Stimulated activated naive B cell treated with anti-CD40 and anti-IgM and Interleukin-4, amounts not matched to agents 10 μg/mL and 1 μg/mL and 100 μg/mL, for 72 hours (primary cell): ENCODE measurements at regions not wholly inside any gene's neighbourhood (a gene's known extent, or its start where the extent isn't known, plus 50 kb on each side); places are given as distances from the start of the nearest gene placed in this dataset.

ENCODE experiments used
- ATAC-seq, 2 donors: fragments of 150-1000 bp; cut with Tn5 transposase; replicated peaks; 2 replicates each; pipeline ENCODE4 v1.10.0; 2021; ENCODE audit warnings: moderate library complexity in 1 of 2
- DNase-seq: peaks from one replicate; pipeline ENCODE4 v3.0.0; 2021
- H3K27ac Mint-ChIP-seq: one replicate; pipeline ENCODE4 v1.8.0; 2022; ENCODE audit warnings: mild to moderate bottlenecking, mixed read lengths
- H3K27me3 Mint-ChIP-seq, 2 donors: one replicate each; pipeline ENCODE4 v1.8.0; 2022; ENCODE audit warnings: mixed read lengths in 2 of 2
- H3K36me3 Mint-ChIP-seq, 2 donors: one replicate each; pipeline ENCODE4 v1.8.0; 2022; ENCODE audit warnings: mixed read lengths in 2 of 2, mild to moderate bottlenecking in 1 of 2
- H3K4me1 Mint-ChIP-seq, 2 donors: one replicate each; pipeline ENCODE4 v1.8.0; 2022; ENCODE audit warnings: mixed read lengths in 2 of 2, mild to moderate bottlenecking in 1 of 2
- H3K4me3 Mint-ChIP-seq, 2 donors: one replicate each; pipeline ENCODE4 v1.8.0; 2022; ENCODE audit warnings: mild to moderate bottlenecking in 2 of 2, mixed read lengths in 2 of 2, moderate library complexity in 1 of 2
- H3K9me3 Mint-ChIP-seq, 2 donors: one replicate each; pipeline ENCODE4 v1.8.0; 2022; ENCODE audit warnings: mixed read lengths in 2 of 2, mild to moderate bottlenecking in 1 of 2

GRCh38 chr3:168314166-168314565, 218.4 kb upstream of the GOLIM4 start:
- H3K27ac Mint-ChIP-seq: no peak overlapping the region
- no peak for ATAC-seq
- H3K9me3 Mint-ChIP-seq: peaks cover 0 to 5% of the 10 kb centered on the region in 2 donors
- H3K4me1 Mint-ChIP-seq: no peaks in the 10 kb centered on the region
- H3K27me3 Mint-ChIP-seq: no peaks in the 10 kb centered on the region
- H3K36me3 Mint-ChIP-seq: no peaks in the 10 kb centered on the region
- no peak for DNase-seq
- H3K4me3 Mint-ChIP-seq: no peak overlapping the region

GRCh38 chr3:168312984-168313383, 217.3 kb upstream of the GOLIM4 start:
- no peaks in the 10 kb centered on the region for H3K4me1 Mint-ChIP-seq
- no peak overlapping the region for H3K27ac Mint-ChIP-seq
- H3K36me3 Mint-ChIP-seq: no peaks in the 10 kb centered on the region
- DNase-seq (no peak), ATAC-seq (no peak)
- H3K4me3 Mint-ChIP-seq: no peak overlapping the region
- H3K27me3 Mint-ChIP-seq: no peaks in the 10 kb centered on the region
- H3K9me3 Mint-ChIP-seq: peaks cover 0 to 1% of the 10 kb centered on the region in 2 donors

GRCh38 chr3:168307893-168308292, 212.2 kb upstream of the GOLIM4 start:
- no peak for DNase-seq
- H3K27ac Mint-ChIP-seq: no peak overlapping the region
- H3K36me3 Mint-ChIP-seq: peaks cover 0 to 2% of the 10 kb centered on the region in 2 donors
- no peak for ATAC-seq
- no peaks in the 10 kb centered on the region for H3K27me3 Mint-ChIP-seq
- H3K4me3 Mint-ChIP-seq: no peak overlapping the region
- peaks cover 3% of the 10 kb centered on the region in 2 donors for H3K9me3 Mint-ChIP-seq
- H3K4me1 Mint-ChIP-seq: no peaks in the 10 kb centered on the region

- H3K4me1 Mint-ChIP-seq: no peaks in the 10 kb centered on the region
- no peak overlapping the region for H3K27ac Mint-ChIP-seq
- H3K4me3 Mint-ChIP-seq: no peak overlapping the region
- H3K27me3 Mint-ChIP-seq: no peaks in the 10 kb centered on the region
- DNase-seq: no peak
- ATAC-seq: no peak
- H3K9me3 Mint-ChIP-seq: peaks cover 0 to 2% of the 10 kb centered on the region in 2 donors
- no peaks in the 10 kb centered on the region for H3K36me3 Mint-ChIP-seq
Measured at GRCh38 chr3:168295027-168295426, 199.3 kb upstream of the GOLIM4 start.

- H3K36me3 Mint-ChIP-seq: no peaks in the 10 kb centered on the region
- ATAC-seq (no peak), DNase-seq (no peak)
- H3K4me1 Mint-ChIP-seq: no peaks in the 10 kb centered on the region
- no peak overlapping the region for H3K27ac Mint-ChIP-seq
- no peak overlapping the region for H3K4me3 Mint-ChIP-seq
- H3K9me3 Mint-ChIP-seq: peaks cover 0 to under 1% of the 10 kb centered on the region in 2 donors
- no peaks in the 10 kb centered on the region for H3K27me3 Mint-ChIP-seq
Measured at GRCh38 chr3:168292296-168292695, 196.6 kb upstream of the GOLIM4 start.

DNA sequence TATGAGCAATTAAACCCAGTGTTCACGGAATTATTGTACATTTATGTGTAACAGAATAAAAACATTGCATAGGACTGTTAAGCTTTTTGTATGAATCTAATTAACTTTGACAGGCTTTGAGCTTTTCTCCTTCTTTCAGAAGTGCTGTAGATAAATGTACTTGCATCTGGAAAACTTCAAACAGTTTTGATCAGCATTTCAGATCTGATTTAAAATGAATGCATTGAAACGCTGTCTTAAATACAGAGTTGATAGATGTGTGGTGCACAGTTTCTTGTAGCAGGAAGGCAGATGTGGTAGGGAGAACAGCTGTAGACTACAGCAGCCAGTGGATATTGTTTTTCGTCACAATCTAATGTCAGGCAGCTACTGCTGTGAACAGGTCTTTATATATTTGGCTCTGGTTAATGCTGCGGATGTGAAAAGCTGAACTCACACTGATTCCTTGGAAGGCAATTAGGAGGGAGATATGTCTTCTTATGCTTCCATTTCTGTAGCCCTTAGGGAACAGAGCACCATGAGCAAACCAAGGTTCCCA, 193.8 kb upstream of the GOLIM4 start:
- DNase-seq: no peak
- no peaks in the 10 kb centered on the region for H3K27me3 Mint-ChIP-seq
- H3K36me3 Mint-ChIP-seq: no peaks in the 10 kb centered on the region
- no peak overlapping the region for H3K27ac Mint-ChIP-seq
- H3K4me3 Mint-ChIP-seq: no peak overlapping the region
- no peaks in the 10 kb centered on the region for H3K4me1 Mint-ChIP-seq
- no peak for ATAC-seq
- no peaks in the 10 kb centered on the region for H3K9me3 Mint-ChIP-seq

- H3K27me3 Mint-ChIP-seq: no peaks in the 10 kb centered on the region
Measured at GRCh38 chr3:168288511-168289401, 193.0 kb upstream of the GOLIM4 start.

GRCh38 chr3:168285506-168285905, 189.8 kb upstream of the GOLIM4 start:
- ATAC-seq (peak; percentile 45 to 48), DNase-seq (no peak)
- Mint-ChIP-seq H3K4me3 (no peak overlapping the region), H3K4me1 (no peaks in the 10 kb centered on the region), H3K36me3 (no peaks in the 10 kb centered on the region), H3K27ac (no peak overlapping the region), H3K27me3 (no peaks in the 10 kb centered on the region), H3K9me3 (no peaks in the 10 kb centered on the region)

More at GRCh38 chr3:168288511-168289401, 193.0 kb upstream of the GOLIM4 start:
- Mint-ChIP-seq H3K4me1 (no peaks in the 10 kb centered on the region), H3K27ac (no peak overlapping the region), H3K4me3 (no peak overlapping the region), H3K36me3 (no peaks in the 10 kb centered on the region), H3K9me3 (no peaks in the 10 kb centered on the region)
- DNase-seq (no peak), ATAC-seq (no peak)

- DNase-seq (no peak), ATAC-seq (no peak)
- Mint-ChIP-seq H3K27me3 (no peaks in the 10 kb centered on the region), H3K36me3 (no peaks in the 10 kb centered on the region), H3K4me1 (no peaks in the 10 kb centered on the region), H3K4me3 (no peak overlapping the region), H3K9me3 (no peaks in the 10 kb centered on the region), H3K27ac (no peak overlapping the region)
Measured at GRCh38 chr3:168284728-168285127, 189.0 kb upstream of the GOLIM4 start.

GRCh38 chr3:168275662-168276061, 179.9 kb upstream of the GOLIM4 start:
- H3K36me3 Mint-ChIP-seq: no peaks in the 10 kb centered on the region
- ATAC-seq: no peak
- no peaks in the 10 kb centered on the region for H3K9me3 Mint-ChIP-seq
- H3K27me3 Mint-ChIP-seq: no peaks in the 10 kb centered on the region
- H3K27ac Mint-ChIP-seq: no peak overlapping the region
- no peak overlapping the region for H3K4me3 Mint-ChIP-seq
- no peak for DNase-seq
- H3K4me1 Mint-ChIP-seq: peaks cover 0 to 5% of the 10 kb centered on the region in 2 donors

GRCh38 chr3:168273917-168274316, 178.2 kb upstream of the GOLIM4 start:
- DNase-seq (no peak), ATAC-seq (peak; percentile 52 to 64)
- Mint-ChIP-seq H3K4me3 (no peak overlapping the region), H3K27me3 (no peaks in the 10 kb centered on the region), H3K36me3 (no peaks in the 10 kb centered on the region), H3K27ac (no peak overlapping the region), H3K4me1 (peaks cover 0 to 5% of the 10 kb centered on the region in 2 donors), H3K9me3 (no peaks in the 10 kb centered on the region)

- H3K4me3 Mint-ChIP-seq: no peak overlapping the region
- H3K9me3 Mint-ChIP-seq: no peaks in the 10 kb centered on the region
- no peaks in the 10 kb centered on the region for H3K27me3 Mint-ChIP-seq
- DNase-seq (no peak), ATAC-seq (no peak)
- H3K36me3 Mint-ChIP-seq: no peaks in the 10 kb centered on the region
- H3K27ac Mint-ChIP-seq: no peak overlapping the region
- H3K4me1 Mint-ChIP-seq: peaks cover 0 to 5% of the 10 kb centered on the region in 2 donors
Measured at GRCh38 chr3:168273036-168273435, 177.3 kb upstream of the GOLIM4 start.

- H3K36me3 Mint-ChIP-seq: no peaks in the 10 kb centered on the region
- H3K27me3 Mint-ChIP-seq: no peaks in the 10 kb centered on the region
- H3K4me3 Mint-ChIP-seq: no peak overlapping the region
- ATAC-seq: no peak
- H3K4me1 Mint-ChIP-seq: peaks cover 0 to 5% of the 10 kb centered on the region in 2 donors
- DNase-seq: no peak
- H3K27ac Mint-ChIP-seq: no peak overlapping the region
- H3K9me3 Mint-ChIP-seq: no peaks in the 10 kb centered on the region
Measured at GRCh38 chr3:168272343-168272985, 176.7 kb upstream of the GOLIM4 start.

- Mint-ChIP-seq H3K4me1 (peaks cover 0 to 5% of the 10 kb centered on the region in 2 donors), H3K9me3 (no peaks in the 10 kb centered on the region), H3K27ac (no peak overlapping the region), H3K27me3 (no peaks in the 10 kb centered on the region), H3K36me3 (no peaks in the 10 kb centered on the region), H3K4me3 (no peak overlapping the region)
- ATAC-seq: no peak
- DNase-seq: no peak
Measured at GRCh38 chr3:168271932-168272331, 176.2 kb upstream of the GOLIM4 start.

DNA sequence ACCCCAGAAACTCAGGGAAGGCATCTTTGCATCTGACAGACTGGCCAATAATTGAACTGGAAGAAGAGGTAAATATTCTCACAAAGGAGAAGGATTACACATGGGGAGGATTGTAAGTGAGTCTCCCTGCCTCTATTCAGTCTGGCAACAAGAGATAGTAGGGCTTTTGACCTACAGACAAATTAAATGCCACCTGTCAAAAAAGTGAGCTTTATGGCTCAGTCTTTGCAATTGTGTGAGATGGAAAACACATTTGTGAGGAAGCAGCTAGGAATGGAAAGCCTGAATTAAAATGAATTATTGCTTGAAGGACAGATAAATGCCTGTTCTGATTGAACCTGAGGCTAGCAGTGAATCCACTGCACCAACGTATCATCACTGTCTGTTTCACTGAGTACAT, 173.3 kb upstream of the GOLIM4 start:
- ATAC-seq: no peak
- Mint-ChIP-seq H3K27ac (no peak overlapping the region), H3K4me1 (peaks cover 0 to 2% of the 10 kb centered on the region in 2 donors), H3K9me3 (no peaks in the 10 kb centered on the region), H3K36me3 (no peaks in the 10 kb centered on the region), H3K4me3 (no peak overlapping the region), H3K27me3 (no peaks in the 10 kb centered on the region)
- no peak for DNase-seq
